ENCODE measurements at regions not wholly inside any gene's neighbourhood (a gene's known extent, or its start where the extent isn't known, plus 50 kb on each side); places are given as distances from the start of the nearest gene placed in this dataset.

DNA sequence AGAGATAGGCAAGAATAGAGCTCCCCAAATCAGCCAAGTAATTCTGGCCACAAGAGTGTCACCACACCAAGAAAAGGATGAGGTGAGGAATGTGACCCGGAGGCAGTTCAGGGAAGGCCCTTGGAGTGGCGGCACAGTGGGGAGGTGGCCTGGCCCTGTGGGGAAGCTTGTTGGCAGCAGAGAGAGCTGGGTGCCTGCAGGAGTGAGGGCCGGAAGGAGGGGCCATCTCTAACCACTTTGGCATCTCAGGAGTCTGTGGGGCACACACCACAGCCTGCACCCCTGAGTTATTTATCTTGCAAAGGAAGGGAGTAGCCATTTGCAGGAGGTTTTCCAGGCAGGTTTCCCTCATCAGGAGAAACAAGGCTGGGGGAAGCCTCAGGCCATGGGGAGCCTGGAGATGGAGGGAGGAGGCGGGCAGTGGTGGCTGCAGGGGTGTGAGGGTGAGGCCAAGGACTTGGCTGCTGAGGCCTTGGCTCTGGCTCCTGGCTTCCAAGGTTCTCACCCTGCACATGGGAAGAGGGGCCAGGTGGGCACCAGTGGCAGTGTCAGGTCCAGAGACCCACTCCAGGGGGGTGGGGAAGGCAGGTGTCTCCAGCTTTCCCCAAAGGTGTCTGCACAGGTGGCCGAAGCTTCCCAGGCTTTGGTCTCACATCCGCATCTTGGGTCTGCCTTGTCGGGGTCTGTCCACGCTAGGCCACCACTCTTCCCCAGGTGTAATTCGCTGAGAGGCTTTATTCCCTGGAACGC lies 370.2 kb downstream of the CTTN start:
- FAIRE-seq (no peak), DNase-seq (ENCODE audit: low spot score) (no peak), ATAC-seq (no peak)
- H3K4me3 ChIP-seq (replicated peaks in 1 of 3; ENCODE audit: insufficient read depth in 1 of 3, low read depth in 2 of 3, low read length in 3 of 3) = no peak overlapping the region
- no peak overlapping the region for H2AFZ ChIP-seq (ENCODE audit: low read length)
- BruUV-seq (replicated peaks) = no TSS peak
- no peak overlapping the region for H3K27ac ChIP-seq (ENCODE audit: extremely low read length, insufficient read depth, low read length)
- no peaks in the 10 kb centered on the region for H3K9me3 ChIP-seq (ENCODE audit: low read length)
- in situ Hi-C loops (cut with HindIII; ENCODE audit: extremely low pct_ligation_motif_present, low pct_unique_long_range_greater_than_20kb) = no loop called here
- peaks cover 14% of the 10 kb centered on the region; the same call in 1 of the 2 replicates for H4K20me1 ChIP-seq (ENCODE audit: insufficient read depth, low read length)
- H3K4me1 ChIP-seq (ENCODE audit: insufficient read depth, low read length) = peaks cover 20% of the 10 kb centered on the region
- no peaks in the 10 kb centered on the region for H3K79me2 ChIP-seq (ENCODE audit: insufficient read depth, low read length)
- no peak overlapping the region for H3K9ac ChIP-seq (ENCODE audit: insufficient read depth, low read depth, low read length)
- no peak for TF ChIP-seq CREBL2 (CRISPR knock-in tag; IDR thresholded peaks at IDR 0.05; ENCODE audit: borderline replicate concordance)
- no peak for TF ChIP-seq KLF15 (CRISPR knock-in tag; IDR thresholded peaks at IDR 0.05; ENCODE audit: borderline replicate concordance)
- no peak for TF ChIP-seq THAP8 (CRISPR knock-in tag; IDR thresholded peaks at IDR 0.05; ENCODE audit: borderline replicate concordance)
- TF ChIP-seq, protein P1, sequence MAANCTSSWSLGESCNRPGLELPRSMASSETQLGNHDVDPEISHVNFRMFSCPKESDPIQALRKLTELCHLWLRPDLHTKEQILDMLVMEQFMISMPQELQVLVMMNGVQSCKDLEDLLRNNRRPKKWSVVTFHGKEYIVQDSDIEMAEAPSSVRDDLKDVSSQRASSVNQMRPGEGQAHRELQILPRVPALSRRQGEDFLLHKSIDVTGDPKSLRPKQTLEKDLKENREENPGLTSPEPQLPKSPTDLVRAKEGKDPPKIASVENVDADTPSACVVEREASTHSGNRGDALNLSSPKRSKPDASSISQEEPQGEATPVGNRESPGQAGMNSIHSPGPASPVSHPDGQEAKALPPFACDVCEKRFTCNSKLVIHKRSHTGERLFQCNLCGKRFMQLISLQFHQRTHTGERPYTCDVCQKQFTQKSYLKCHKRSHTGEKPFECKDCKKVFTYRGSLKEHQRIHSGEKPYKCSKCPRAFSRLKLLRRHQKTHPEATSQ (CRISPR knock-in tag; IDR thresholded peaks at IDR 0.05; ENCODE audit: borderline replicate concordance) = no peak
- TF ChIP-seq PAF1 (CRISPR knock-in tag; IDR thresholded peaks at IDR 0.05) = no peak
- TF ChIP-seq, protein P2, sequence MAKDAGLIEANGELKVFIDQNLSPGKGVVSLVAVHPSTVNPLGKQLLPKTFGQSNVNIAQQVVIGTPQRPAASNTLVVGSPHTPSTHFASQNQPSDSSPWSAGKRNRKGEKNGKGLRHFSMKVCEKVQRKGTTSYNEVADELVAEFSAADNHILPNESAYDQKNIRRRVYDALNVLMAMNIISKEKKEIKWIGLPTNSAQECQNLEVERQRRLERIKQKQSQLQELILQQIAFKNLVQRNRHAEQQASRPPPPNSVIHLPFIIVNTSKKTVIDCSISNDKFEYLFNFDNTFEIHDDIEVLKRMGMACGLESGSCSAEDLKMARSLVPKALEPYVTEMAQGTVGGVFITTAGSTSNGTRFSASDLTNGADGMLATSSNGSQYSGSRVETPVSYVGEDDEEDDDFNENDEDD (CRISPR knock-in tag; IDR thresholded peaks at IDR 0.05; ENCODE audit: borderline replicate concordance) = no peak
- H3K27me3 ChIP-seq (ENCODE audit: control insufficient read depth in 1 of 2, insufficient read depth in 2 of 2, low read length in 2 of 2) = no peaks in the 10 kb centered on the region
- H3K4me2 ChIP-seq (ENCODE audit: low read depth, low read length) = no peak overlapping the region
- H3K36me3 ChIP-seq (replicated peaks in 1 of 2; ENCODE audit: control insufficient read depth in 1 of 2, insufficient read depth in 2 of 2, low read length in 2 of 2) = peaks cover 9 to 33% of the 10 kb centered on the region in 2 experiments; a peak in 4 of 5 replicates
- over 99% methylated on average over 10 of the region's 10 CpGs for WGBS (ENCODE audit: low lambda C conversion rate)
- ChIA-PET CTCF (ENCODE audit: low intra/inter-chr PET ratio, low total read pairs) (no interaction called here), POLR2A (no interaction called here)
- intact Hi-C loops (cut with micrococcal nuclease; ENCODE audit: unreplicated experiment) = no loop called here
